Activated naive CD4-positive, alpha-beta T cell treated with anti-CD3 and anti-CD28 coated beads, Interleukin-2, amount 10 ng/mL, durations not matched to agents 7 days and 5 days (primary cell): ENCODE measurements at regions not wholly inside any gene's neighbourhood (a gene's known extent, or its start where the extent isn't known, plus 50 kb on each side); places are given as distances from the start of the nearest gene placed in this dataset.

Experiments used
- CTCF ChIA-PET: fragments of 350-600 bp; sonication (Branson Sonifier 250); formaldehyde crosslinking; loops from one replicate; lab custom pipeline; 2021; ENCODE audit warnings: antibody characterized with exemption; lab: Charles Lee
- DNase-seq: peaks from one replicate; pipeline ENCODE4 v3.0.0-alpha.2; 2020
- H3K27ac Mint-ChIP-seq: one replicate; pipeline ENCODE4 v1.8.0; 2021; ENCODE audit warnings: mild to moderate bottlenecking, moderate library complexity, mixed read lengths
- H3K27me3 Mint-ChIP-seq: one replicate; pipeline ENCODE4 v1.8.0; 2021; ENCODE audit warnings: mild to moderate bottlenecking, mixed read lengths
- H3K36me3 Mint-ChIP-seq: one replicate; pipeline ENCODE4 v1.8.0; 2021; ENCODE audit warnings: mixed read lengths
- H3K4me1 Mint-ChIP-seq: one replicate; pipeline ENCODE4 v1.8.0; 2021; ENCODE audit warnings: mixed read lengths
- H3K4me3 Mint-ChIP-seq: one replicate; pipeline ENCODE4 v1.8.0; 2021; ENCODE audit warnings: mild to moderate bottlenecking, moderate library complexity, mixed read lengths
- H3K9me3 Mint-ChIP-seq: one replicate; pipeline ENCODE4 v1.8.0; 2021; ENCODE audit warnings: mixed read lengths

GRCh38 chr7:52726493-52726892, 308.9 kb upstream of the POM121L12 start:
- no peak for DNase-seq
- Mint-ChIP-seq H3K4me1 (no peaks in the 10 kb centered on the region), H3K36me3 (no peaks in the 10 kb centered on the region), H3K4me3 (no peak overlapping the region), H3K27me3 (no peaks in the 10 kb centered on the region), H3K27ac (no peak overlapping the region), H3K9me3 (peaks cover 19% of the 10 kb centered on the region)
- CTCF ChIA-PET = no interaction called here

- H3K4me1 Mint-ChIP-seq = no peaks in the 10 kb centered on the region
- no peak for DNase-seq
- H3K4me3 Mint-ChIP-seq = no peak overlapping the region
Measured at GRCh38 chr7:52723606-52724005, 311.8 kb upstream of the POM121L12 start.

GRCh38 chr7:52720856-52721255, 314.6 kb upstream of the POM121L12 start:
- H3K27ac Mint-ChIP-seq = no peak overlapping the region
- H3K36me3 Mint-ChIP-seq = no peaks in the 10 kb centered on the region
- no peaks in the 10 kb centered on the region for H3K27me3 Mint-ChIP-seq
- H3K4me3 Mint-ChIP-seq = no peak overlapping the region
- no peak for DNase-seq
- H3K9me3 Mint-ChIP-seq = peaks cover 12% of the 10 kb centered on the region
- CTCF ChIA-PET = no interaction called here
- H3K4me1 Mint-ChIP-seq = no peaks in the 10 kb centered on the region

More at GRCh38 chr7:52723606-52724005, 311.8 kb upstream of the POM121L12 start:
- Mint-ChIP-seq H3K36me3 (no peaks in the 10 kb centered on the region), H3K27ac (no peak overlapping the region), H3K9me3 (peaks cover 16% of the 10 kb centered on the region), H3K27me3 (no peaks in the 10 kb centered on the region)
- CTCF ChIA-PET = no interaction called here

DNA sequence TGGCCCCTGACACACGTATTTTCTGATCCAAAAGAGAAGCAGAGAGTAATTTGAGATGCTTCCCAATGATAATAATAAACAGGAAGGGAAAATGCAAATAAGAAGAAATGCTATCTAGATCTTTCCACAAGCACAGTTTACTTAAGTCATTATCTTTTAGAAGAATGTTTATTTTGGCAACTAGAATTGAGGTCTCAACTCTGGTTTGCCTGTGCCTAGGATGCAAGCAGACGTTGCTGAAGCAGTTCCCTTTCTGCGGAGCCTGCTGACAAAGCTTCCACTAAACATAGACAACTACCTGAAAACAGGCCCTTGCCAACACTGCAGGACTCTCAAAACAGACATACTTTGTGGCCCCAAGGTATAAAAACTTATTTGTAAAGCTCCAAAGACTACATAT, 315.8 kb upstream of the POM121L12 start:
- no peaks in the 10 kb centered on the region for H3K36me3 Mint-ChIP-seq
- H3K4me3 Mint-ChIP-seq = no peak overlapping the region
- no peak overlapping the region for H3K27ac Mint-ChIP-seq
- H3K27me3 Mint-ChIP-seq = no peaks in the 10 kb centered on the region
- no peaks in the 10 kb centered on the region for H3K4me1 Mint-ChIP-seq
- CTCF ChIA-PET = no interaction called here
- DNase-seq = no peak
- H3K9me3 Mint-ChIP-seq = peaks cover 9% of the 10 kb centered on the region

DNA sequence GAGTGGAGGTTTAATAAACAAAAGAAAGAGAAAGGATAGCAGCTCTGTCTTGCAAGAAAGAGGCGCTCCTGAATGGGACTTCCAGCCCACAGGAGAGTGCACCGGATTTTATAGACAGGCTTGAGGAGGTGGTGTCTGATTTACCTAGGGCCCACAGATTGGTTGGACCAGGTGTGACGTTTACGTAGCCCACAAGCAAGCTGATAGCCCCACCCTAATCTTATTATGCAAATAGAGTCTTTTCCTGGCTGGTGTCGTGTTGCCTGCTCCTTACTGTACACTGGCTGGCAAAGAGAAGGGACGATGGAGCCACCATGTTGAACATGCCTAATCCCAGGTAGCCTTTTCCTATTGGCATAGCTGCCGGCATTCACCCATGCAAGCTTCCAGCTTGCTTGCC, 319.7 kb upstream of the POM121L12 start:
- no peak overlapping the region for H3K27ac Mint-ChIP-seq
- H3K4me3 Mint-ChIP-seq = no peak overlapping the region
- no peaks in the 10 kb centered on the region for H3K27me3 Mint-ChIP-seq
- H3K9me3 Mint-ChIP-seq = peaks cover 21% of the 10 kb centered on the region
- DNase-seq = no peak
- H3K4me1 Mint-ChIP-seq = no peaks in the 10 kb centered on the region
- CTCF ChIA-PET = no interaction called here
- no peaks in the 10 kb centered on the region for H3K36me3 Mint-ChIP-seq

DNA sequence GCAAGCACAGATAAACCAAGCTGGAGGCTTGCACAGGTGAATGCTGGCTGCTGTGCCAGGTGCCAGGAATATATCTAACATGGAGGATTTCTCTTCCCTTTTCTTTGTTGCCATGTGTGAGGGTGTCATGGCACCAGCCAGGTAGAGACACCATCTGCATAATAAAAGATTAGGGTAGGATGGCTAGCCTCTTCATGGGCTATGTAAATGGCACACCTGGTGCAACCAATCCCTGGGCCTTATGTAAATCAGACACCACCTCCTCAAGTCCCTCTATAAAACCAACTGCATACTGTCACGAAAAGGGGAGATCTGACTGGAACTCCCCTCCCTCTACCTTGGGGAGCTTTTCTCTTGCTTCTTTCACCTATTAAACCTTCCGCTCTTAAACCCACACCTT, 322.5 kb upstream of the POM121L12 start:
- DNase-seq = no peak
- no peak overlapping the region for H3K27ac Mint-ChIP-seq
- no peaks in the 10 kb centered on the region for H3K27me3 Mint-ChIP-seq
- H3K36me3 Mint-ChIP-seq = no peaks in the 10 kb centered on the region
- CTCF ChIA-PET = no interaction called here
- no peaks in the 10 kb centered on the region for H3K4me1 Mint-ChIP-seq
- H3K9me3 Mint-ChIP-seq = peaks cover 21% of the 10 kb centered on the region
- no peak overlapping the region for H3K4me3 Mint-ChIP-seq

GRCh38 chr7:52711951-52712350, 323.5 kb upstream of the POM121L12 start:
- no peak for DNase-seq
- Mint-ChIP-seq H3K36me3 (no peaks in the 10 kb centered on the region), H3K4me1 (no peaks in the 10 kb centered on the region), H3K27ac (no peak overlapping the region), H3K4me3 (no peak overlapping the region), H3K27me3 (no peaks in the 10 kb centered on the region), H3K9me3 (peaks cover 21% of the 10 kb centered on the region)
- CTCF ChIA-PET = no interaction called here

GRCh38 chr7:52708846-52709245, 326.6 kb upstream of the POM121L12 start:
- Mint-ChIP-seq H3K36me3 (no peaks in the 10 kb centered on the region), H3K4me3 (no peak overlapping the region), H3K4me1 (no peaks in the 10 kb centered on the region), H3K27ac (no peak overlapping the region), H3K9me3 (peaks cover 20% of the 10 kb centered on the region), H3K27me3 (no peaks in the 10 kb centered on the region)
- DNase-seq = no peak
- CTCF ChIA-PET = no interaction called here

GRCh38 chr7:52705768-52706167, 329.7 kb upstream of the POM121L12 start:
- Mint-ChIP-seq H3K4me3 (no peak overlapping the region), H3K4me1 (no peaks in the 10 kb centered on the region), H3K27ac (no peak overlapping the region), H3K36me3 (no peaks in the 10 kb centered on the region), H3K27me3 (no peaks in the 10 kb centered on the region), H3K9me3 (peaks cover 6% of the 10 kb centered on the region)
- CTCF ChIA-PET = no interaction called here
- DNase-seq = no peak

- peaks cover 17% of the 10 kb centered on the region for H3K9me3 Mint-ChIP-seq
- no peaks in the 10 kb centered on the region for H3K36me3 Mint-ChIP-seq
Measured at GRCh38 chr7:52700349-52700748, 335.1 kb upstream of the POM121L12 start.

GRCh38 chr7:52695973-52696595, 339.3 kb upstream of the POM121L12 start:
- Mint-ChIP-seq H3K27ac (no peak overlapping the region), H3K27me3 (no peaks in the 10 kb centered on the region), H3K9me3 (peaks cover 17% of the 10 kb centered on the region), H3K4me1 (no peaks in the 10 kb centered on the region), H3K4me3 (no peak overlapping the region), H3K36me3 (no peaks in the 10 kb centered on the region)
- CTCF ChIA-PET = no interaction called here
- no peak for DNase-seq

More at GRCh38 chr7:52700349-52700748, 335.1 kb upstream of the POM121L12 start:
- Mint-ChIP-seq H3K27me3 (no peaks in the 10 kb centered on the region), H3K4me1 (no peaks in the 10 kb centered on the region), H3K4me3 (no peak overlapping the region), H3K27ac (no peak overlapping the region)
- no peak for DNase-seq
- CTCF ChIA-PET = no interaction called here

DNA sequence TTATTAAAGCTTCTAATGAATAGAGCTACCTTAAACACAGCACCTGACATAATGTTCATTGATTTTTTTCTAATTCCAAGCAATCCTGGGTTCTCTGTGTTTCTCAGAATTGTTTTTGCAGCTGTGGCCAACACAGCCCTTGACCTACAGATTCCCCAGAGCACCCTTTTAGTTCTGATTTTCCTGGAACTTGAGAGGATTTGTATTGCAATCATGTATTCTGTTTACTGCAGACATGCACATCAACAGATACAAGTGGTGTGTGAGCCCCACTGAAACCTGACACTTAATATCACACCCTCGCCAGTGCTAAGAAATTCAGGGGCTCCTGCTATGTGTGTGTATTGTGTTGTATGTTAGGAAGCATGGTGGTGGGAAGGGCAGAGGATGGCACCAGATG, 344.2 kb upstream of the POM121L12 start:
- H3K4me3 Mint-ChIP-seq = no peak overlapping the region
- no peaks in the 10 kb centered on the region for H3K27me3 Mint-ChIP-seq
- CTCF ChIA-PET = no interaction called here
- DNase-seq = no peak
- H3K4me1 Mint-ChIP-seq = no peaks in the 10 kb centered on the region
- H3K9me3 Mint-ChIP-seq = peaks cover 7% of the 10 kb centered on the region
- no peaks in the 10 kb centered on the region for H3K36me3 Mint-ChIP-seq
- no peak overlapping the region for H3K27ac Mint-ChIP-seq

DNA sequence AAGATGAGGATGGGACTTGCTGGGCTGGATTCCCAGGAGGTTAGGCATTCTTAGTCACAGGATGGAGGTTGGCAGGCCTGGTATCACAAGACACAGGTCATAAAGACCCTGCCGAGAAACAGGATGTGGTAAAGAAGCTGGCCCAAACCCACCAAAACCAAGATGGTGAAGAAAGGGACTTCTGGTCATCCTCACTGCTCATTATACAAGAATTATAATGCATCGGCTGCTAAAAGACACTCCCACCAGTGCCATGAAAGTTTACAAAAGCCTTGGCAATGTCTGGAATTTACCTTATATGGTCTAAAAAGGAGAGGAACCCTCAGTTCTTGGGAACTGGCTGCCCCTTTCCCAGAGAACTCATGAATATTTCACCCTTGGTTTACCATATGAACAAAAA, 345.5 kb upstream of the POM121L12 start:
- H3K36me3 Mint-ChIP-seq = no peaks in the 10 kb centered on the region
- no peak overlapping the region for H3K4me3 Mint-ChIP-seq
- DNase-seq = no peak
- no peaks in the 10 kb centered on the region for H3K27me3 Mint-ChIP-seq
- H3K27ac Mint-ChIP-seq = no peak overlapping the region
- H3K9me3 Mint-ChIP-seq = peaks cover 8% of the 10 kb centered on the region
- no peaks in the 10 kb centered on the region for H3K4me1 Mint-ChIP-seq
- CTCF ChIA-PET = no interaction called here

DNA sequence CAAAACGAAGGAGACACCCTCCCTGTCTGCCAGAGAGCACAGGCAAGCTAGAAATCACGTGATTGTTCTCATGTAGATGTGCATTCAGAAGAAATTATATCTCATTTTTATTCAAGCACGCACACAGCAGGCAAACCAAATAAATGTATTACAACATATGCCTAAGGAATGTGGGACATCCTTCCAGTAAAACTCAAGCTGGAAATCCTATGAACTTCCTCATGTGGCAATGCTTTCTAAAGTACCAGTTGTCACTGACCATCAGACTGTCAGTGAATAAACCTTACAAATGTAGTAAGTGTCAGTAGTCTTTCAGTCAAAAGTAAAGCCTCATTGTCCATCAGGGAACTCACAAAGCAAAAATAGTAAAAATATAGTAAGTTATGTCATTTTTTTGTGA, 350.1 kb upstream of the POM121L12 start:
- CTCF ChIA-PET = no interaction called here
- DNase-seq = no peak
- H3K9me3 Mint-ChIP-seq = peaks cover 7% of the 10 kb centered on the region
- H3K36me3 Mint-ChIP-seq = no peaks in the 10 kb centered on the region
- no peak overlapping the region for H3K27ac Mint-ChIP-seq
- H3K4me3 Mint-ChIP-seq = no peak overlapping the region
- no peaks in the 10 kb centered on the region for H3K4me1 Mint-ChIP-seq
- no peaks in the 10 kb centered on the region for H3K27me3 Mint-ChIP-seq

- no peaks in the 10 kb centered on the region for H3K27me3 Mint-ChIP-seq
- H3K4me1 Mint-ChIP-seq = no peaks in the 10 kb centered on the region
- CTCF ChIA-PET = no interaction called here
- no peak overlapping the region for H3K4me3 Mint-ChIP-seq
- peaks cover 9% of the 10 kb centered on the region for H3K9me3 Mint-ChIP-seq
- no peaks in the 10 kb centered on the region for H3K36me3 Mint-ChIP-seq
- no peak for DNase-seq
- no peak overlapping the region for H3K27ac Mint-ChIP-seq
Measured at GRCh38 chr7:52684388-52684787, 351.0 kb upstream of the POM121L12 start.

DNA sequence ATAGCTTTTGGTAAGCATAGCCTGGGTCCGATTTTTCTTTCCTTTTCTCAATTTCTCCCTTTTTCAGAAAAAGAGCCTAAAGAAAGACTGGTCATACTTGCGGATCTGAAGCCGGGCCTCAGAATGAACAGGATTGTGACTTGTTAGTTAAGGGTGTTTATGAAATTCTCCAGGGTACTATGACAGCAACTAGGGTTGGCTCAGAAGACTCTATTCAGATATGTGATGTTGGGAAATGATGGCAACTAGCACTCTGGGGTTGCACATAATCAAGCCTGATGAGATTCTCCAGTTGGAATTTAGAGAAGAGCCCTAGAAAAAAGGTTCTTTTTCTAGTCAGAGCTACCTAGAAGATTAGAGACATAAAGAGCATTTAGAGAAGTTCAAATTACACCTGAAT, 352.4 kb upstream of the POM121L12 start:
- Mint-ChIP-seq H3K9me3 (peaks cover 13% of the 10 kb centered on the region), H3K27ac (no peak overlapping the region), H3K4me1 (no peaks in the 10 kb centered on the region), H3K4me3 (no peak overlapping the region), H3K36me3 (no peaks in the 10 kb centered on the region), H3K27me3 (no peaks in the 10 kb centered on the region)
- CTCF ChIA-PET = no interaction called here
- no peak for DNase-seq
